HS-27A (cell line): ENCODE measurements at regions not wholly inside any gene's neighbourhood (a gene's known extent, or its start where the extent isn't known, plus 50 kb on each side); places are given as distances from the start of the nearest gene placed in this dataset.

Experiments
- DNase-seq: peaks from one replicate; pipeline ENCODE4 v3.0.0-alpha.2; 2012; ENCODE audit warnings: low read depth, missing footprints

- DNase-seq: no peak
These were observed 142.1 kb downstream of the MED10 start for GRCh38 chr5:6236170-6236793.

GRCh38 chr5:6235726-6236125 lies 142.6 kb downstream of the MED10 start:
- DNase-seq: no peak

- no peak for DNase-seq
These were observed 149.8 kb downstream of the MED10 start for GRCh38 chr5:6228257-6229250.

- no peak for DNase-seq
These were observed 153.2 kb downstream of the MED10 start for GRCh38 chr5:6225121-6225607.

GRCh38 chr5:6224406-6224805 lies 153.9 kb downstream of the MED10 start:
- no peak for DNase-seq

GRCh38 chr5:6222899-6223298 lies 155.4 kb downstream of the MED10 start:
- no peak for DNase-seq

- DNase-seq: no peak
These were observed 156.2 kb downstream of the MED10 start for GRCh38 chr5:6222121-6222520.

- DNase-seq: no peak
These were observed 157.2 kb downstream of the MED10 start for GRCh38 chr5:6221141-6221626.

GRCh38 chr5:6220346-6221088 lies 157.8 kb downstream of the MED10 start:
- DNase-seq: no peak

GRCh38 chr5:6218517-6218916 lies 159.8 kb downstream of the MED10 start:
- no peak for DNase-seq

- DNase-seq: no peak
These were observed 160.2 kb downstream of the MED10 start for GRCh38 chr5:6218116-6218515.

GRCh38 chr5:6216471-6217075 lies 161.8 kb downstream of the MED10 start:
- DNase-seq: no peak

- DNase-seq: no peak
These were observed 162.5 kb downstream of the MED10 start for GRCh38 chr5:6215891-6216290.

- no peak for DNase-seq
These were observed 166.1 kb downstream of the MED10 start for GRCh38 chr5:6212244-6212643.

GRCh38 chr5:6206501-6206900 lies 171.8 kb downstream of the MED10 start:
- DNase-seq: no peak

- DNase-seq: no peak
These were observed 175.4 kb downstream of the MED10 start for GRCh38 chr5:6202968-6203365.

GRCh38 chr5:6202149-6202967 lies 176.0 kb downstream of the MED10 start:
- DNase-seq: no peak

GRCh38 chr5:6201631-6202030 lies 176.7 kb downstream of the MED10 start:
- peak; percentile 2 for DNase-seq

- no peak for DNase-seq
These were observed 179.8 kb downstream of the MED10 start for GRCh38 chr5:6198531-6198930.

GRCh38 chr5:6197427-6197826 lies 180.9 kb downstream of the MED10 start:
- no peak for DNase-seq
